ENCODE measurements at regions not wholly inside any gene's neighbourhood (a gene's known extent, or its start where the extent isn't known, plus 50 kb on each side); places are given as distances from the start of the nearest gene placed in this dataset.

GRCh38 chr3:16810593-16811367 lies 74.0 kb upstream of the PLCL2 start:
- Histone ChIP-seq H4K20me1 (ENCODE audit: insufficient read depth) (no peaks in the 10 kb centered on the region), H3K9ac (ENCODE audit: low read length) (peak overlapping the region; percentile 48), H3K9me2 (ENCODE audit: insufficient read depth, low read length) (no peaks in the 10 kb centered on the region), H3K79me2 (replicated peaks; ENCODE audit: insufficient read depth, low read length) (no peaks in the 10 kb centered on the region), H2AFZ (ENCODE audit: low read depth, low read length) (no peak overlapping the region), H3F3A (ENCODE audit: insufficient read depth, low read length, poor library complexity, severe bottlenecking) (no peaks in the 10 kb centered on the region), H3K36me3 (ENCODE audit: insufficient read depth, low read length) (no peaks in the 10 kb centered on the region), H3K27ac (ENCODE audit: low read length) (peak overlapping the region; percentile 89), H3K4me3 (ENCODE audit: low read length) (peak overlapping the region; percentile 57), H3K9me3 (ENCODE audit: low read length) (no peaks in the 10 kb centered on the region), H3K27me3 (ENCODE audit: insufficient read depth, low read depth, low read length) (no peaks in the 10 kb centered on the region), H3K4me2 (ENCODE audit: low read length) (peak overlapping the region; percentile 16)
- TF ChIP-seq MXI1 (conservative IDR thresholded peaks at IDR 0.05; ENCODE audit: poor library complexity, severe bottlenecking) = no peak
- TF ChIP-seq TAF1 (IDR thresholded peaks at IDR 0.05; ENCODE audit: low read depth) = no peak
- no peak for TF ChIP-seq CTCF (IDR thresholded peaks at IDR 0.05; ENCODE audit: poor library complexity, severe bottlenecking)
- TF ChIP-seq SMC3 (conservative IDR thresholded peaks at IDR 0.05; ENCODE audit: poor library complexity) = no peak
- no peak for TF ChIP-seq EP300 (conservative IDR thresholded peaks at IDR 0.05; ENCODE audit: poor library complexity, severe bottlenecking)
- no peak for TF ChIP-seq RAD21 (conservative IDR thresholded peaks at IDR 0.05)
- TF ChIP-seq, protein P1, sequence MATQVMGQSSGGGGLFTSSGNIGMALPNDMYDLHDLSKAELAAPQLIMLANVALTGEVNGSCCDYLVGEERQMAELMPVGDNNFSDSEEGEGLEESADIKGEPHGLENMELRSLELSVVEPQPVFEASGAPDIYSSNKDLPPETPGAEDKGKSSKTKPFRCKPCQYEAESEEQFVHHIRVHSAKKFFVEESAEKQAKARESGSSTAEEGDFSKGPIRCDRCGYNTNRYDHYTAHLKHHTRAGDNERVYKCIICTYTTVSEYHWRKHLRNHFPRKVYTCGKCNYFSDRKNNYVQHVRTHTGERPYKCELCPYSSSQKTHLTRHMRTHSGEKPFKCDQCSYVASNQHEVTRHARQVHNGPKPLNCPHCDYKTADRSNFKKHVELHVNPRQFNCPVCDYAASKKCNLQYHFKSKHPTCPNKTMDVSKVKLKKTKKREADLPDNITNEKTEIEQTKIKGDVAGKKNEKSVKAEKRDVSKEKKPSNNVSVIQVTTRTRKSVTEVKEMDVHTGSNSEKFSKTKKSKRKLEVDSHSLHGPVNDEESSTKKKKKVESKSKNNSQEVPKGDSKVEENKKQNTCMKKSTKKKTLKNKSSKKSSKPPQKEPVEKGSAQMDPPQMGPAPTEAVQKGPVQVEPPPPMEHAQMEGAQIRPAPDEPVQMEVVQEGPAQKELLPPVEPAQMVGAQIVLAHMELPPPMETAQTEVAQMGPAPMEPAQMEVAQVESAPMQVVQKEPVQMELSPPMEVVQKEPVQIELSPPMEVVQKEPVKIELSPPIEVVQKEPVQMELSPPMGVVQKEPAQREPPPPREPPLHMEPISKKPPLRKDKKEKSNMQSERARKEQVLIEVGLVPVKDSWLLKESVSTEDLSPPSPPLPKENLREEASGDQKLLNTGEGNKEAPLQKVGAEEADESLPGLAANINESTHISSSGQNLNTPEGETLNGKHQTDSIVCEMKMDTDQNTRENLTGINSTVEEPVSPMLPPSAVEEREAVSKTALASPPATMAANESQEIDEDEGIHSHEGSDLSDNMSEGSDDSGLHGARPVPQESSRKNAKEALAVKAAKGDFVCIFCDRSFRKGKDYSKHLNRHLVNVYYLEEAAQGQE (IDR thresholded peaks at IDR 0.05; ENCODE audit: borderline replicate concordance) = no peak
- no peak for TF ChIP-seq POLR2AphosphoS5 (IDR thresholded peaks at IDR 0.05)
- no peak for TF ChIP-seq EZH2 (IDR thresholded peaks at IDR 0.05; ENCODE audit: borderline replicate concordance, insufficient read depth, low read length, poor library complexity, severe bottlenecking)

- no peak overlapping the region for H3K9ac ChIP-seq (ENCODE audit: low read length)
- H3F3A ChIP-seq (ENCODE audit: insufficient read depth, low read length, poor library complexity, severe bottlenecking) = no peaks in the 10 kb centered on the region
- peak overlapping the region; percentile 89 for H3K27ac ChIP-seq (ENCODE audit: low read length)
- no peaks in the 10 kb centered on the region for H3K27me3 ChIP-seq (ENCODE audit: insufficient read depth, low read depth, low read length)
- peak overlapping the region; percentile 57 for H3K4me3 ChIP-seq (ENCODE audit: low read length)
- no peaks in the 10 kb centered on the region for H3K79me2 ChIP-seq (replicated peaks; ENCODE audit: insufficient read depth, low read length)
- H3K9me3 ChIP-seq (ENCODE audit: low read length) = no peaks in the 10 kb centered on the region
- TF ChIP-seq EP300 (conservative IDR thresholded peaks at IDR 0.05; ENCODE audit: poor library complexity, severe bottlenecking) (no peak), POLR2AphosphoS5 (IDR thresholded peaks at IDR 0.05) (no peak), EZH2 (IDR thresholded peaks at IDR 0.05; ENCODE audit: borderline replicate concordance, insufficient read depth, low read length, poor library complexity, severe bottlenecking) (no peak), RAD21 (conservative IDR thresholded peaks at IDR 0.05) (no peak), MXI1 (conservative IDR thresholded peaks at IDR 0.05; ENCODE audit: poor library complexity, severe bottlenecking) (no peak)
- no peaks in the 10 kb centered on the region for H3K36me3 ChIP-seq (ENCODE audit: insufficient read depth, low read length)
- H2AFZ ChIP-seq (ENCODE audit: low read depth, low read length) = no peak overlapping the region
- no peaks in the 10 kb centered on the region for H4K20me1 ChIP-seq (ENCODE audit: insufficient read depth)
- H3K9me2 ChIP-seq (ENCODE audit: insufficient read depth, low read length) = no peaks in the 10 kb centered on the region
- H3K4me2 ChIP-seq (ENCODE audit: low read length) = peak overlapping the region; percentile 16
Measured at GRCh38 chr3:16811950-16812349, 72.8 kb upstream of the PLCL2 start.
